LoVo (cell line): ENCODE measurements at regions not wholly inside any gene's neighbourhood (a gene's known extent, or its start where the extent isn't known, plus 50 kb on each side); places are given as distances from the start of the nearest gene placed in this dataset.
"Not testable (repeated sequence)": the region's sequence is repeated elsewhere in the genome, so short reads cannot be mapped to it uniquely, and the experiment has no call there.

ENCODE experiments used
- DNase-seq: peaks from one replicate; pipeline ENCODE4 v3.0.0-alpha.2; 2016; ENCODE audit warnings: low spot score

- DNase-seq, result no peak
Measured at GRCh38 chr3:109656225-109656624, 318.9 kb upstream of the DPPA4 start.

DNA sequence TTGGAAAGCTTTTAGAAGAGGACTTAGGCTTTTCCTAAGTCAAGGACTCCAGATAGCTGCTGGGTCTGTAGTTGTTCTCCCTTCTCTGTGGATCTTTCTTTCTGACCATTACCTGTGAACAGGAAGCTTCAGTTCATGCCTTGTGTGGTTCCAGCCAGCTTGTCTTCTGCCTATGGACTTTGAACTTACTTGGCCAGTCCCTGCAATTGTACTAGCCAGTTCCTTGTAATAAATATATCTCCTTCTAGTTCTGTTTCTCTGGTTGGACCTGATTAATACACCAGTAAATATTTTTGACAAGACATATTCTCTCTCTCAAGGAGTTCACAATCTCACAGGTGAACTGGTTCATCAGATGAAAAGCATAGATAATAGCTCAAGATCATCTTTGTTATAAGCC, 341.3 kb upstream of the DPPA4 start:
- DNase-seq, result no peak

GRCh38 chr3:109679664-109680063, 342.3 kb upstream of the DPPA4 start:
- no peak for DNase-seq

GRCh38 chr3:109683746-109684145, 346.4 kb upstream of the DPPA4 start:
- DNase-seq, result no peak

DNA sequence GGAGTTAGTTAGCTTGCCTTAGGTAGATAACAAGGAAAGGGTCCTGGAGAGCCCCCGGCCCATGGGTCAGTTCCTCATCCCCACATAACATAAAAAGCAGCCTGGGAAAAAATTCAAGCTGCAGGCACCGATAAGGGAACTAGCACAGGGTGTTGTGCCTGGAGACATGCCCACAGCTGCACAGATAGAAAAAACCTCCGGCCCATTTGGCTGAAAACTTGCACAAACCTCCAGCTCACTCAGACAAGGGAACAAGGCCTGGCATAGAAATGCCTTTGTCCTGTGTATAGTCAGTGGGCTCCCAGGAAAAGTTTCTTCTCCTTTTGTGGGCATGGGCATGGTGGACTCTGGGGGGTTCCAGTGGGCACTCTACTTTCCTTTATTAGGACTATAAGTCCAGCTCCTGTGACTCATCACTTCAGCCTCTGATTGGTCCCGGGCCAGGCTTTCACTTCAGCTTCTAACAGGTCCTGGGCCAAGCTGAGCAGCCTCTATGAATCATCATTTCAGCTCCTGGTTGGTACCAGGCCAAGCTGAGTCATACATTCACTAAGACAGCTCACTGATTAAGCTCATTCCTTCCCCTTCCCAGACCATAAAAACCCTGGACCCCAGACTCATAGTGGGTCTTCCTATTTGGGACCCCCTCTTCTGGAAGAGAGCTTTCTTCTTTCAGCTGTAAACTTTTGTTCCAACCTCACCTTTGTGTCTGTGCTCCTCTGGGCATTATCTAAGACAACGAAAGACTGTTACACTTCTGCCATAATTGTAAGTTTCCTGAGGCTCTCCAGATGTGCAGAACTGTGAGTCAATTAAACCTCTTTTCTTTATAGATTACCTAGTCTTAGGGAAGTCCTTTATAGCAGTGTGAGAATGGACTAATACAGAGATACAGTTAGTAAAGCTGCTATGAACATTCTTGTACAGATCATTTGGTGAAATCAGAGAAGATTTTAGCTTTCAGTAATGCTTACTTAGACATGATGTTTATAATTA, 348.0 kb upstream of the DPPA4 start:
- DNase-seq, result peak; percentile 71

DNA sequence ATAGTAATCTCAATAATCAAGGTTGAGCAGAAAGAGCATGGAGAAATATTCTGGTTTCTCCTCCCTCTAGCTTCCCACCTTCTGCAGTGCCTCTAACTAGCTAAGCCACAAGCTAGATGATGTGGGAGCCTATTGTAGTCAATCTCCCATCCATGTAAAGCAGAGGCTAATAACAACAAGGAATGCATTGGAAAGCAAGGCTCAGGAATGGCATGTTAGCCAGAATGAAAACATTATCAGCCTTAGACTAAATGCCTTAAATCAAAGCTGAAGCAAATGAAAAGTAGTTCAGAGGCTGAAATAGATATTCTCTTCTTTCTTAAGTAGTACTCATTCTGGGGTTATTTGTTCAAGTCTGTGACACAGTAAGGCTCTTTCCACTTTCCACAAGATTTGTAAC, 350.3 kb upstream of the DPPA4 start:
- no peak for DNase-seq

- no peak for DNase-seq
Measured at GRCh38 chr3:109696932-109697331, 359.6 kb upstream of the DPPA4 start.

- DNase-seq, result no peak
Measured at GRCh38 chr3:109702252-109702651, 364.9 kb upstream of the DPPA4 start.

DNA sequence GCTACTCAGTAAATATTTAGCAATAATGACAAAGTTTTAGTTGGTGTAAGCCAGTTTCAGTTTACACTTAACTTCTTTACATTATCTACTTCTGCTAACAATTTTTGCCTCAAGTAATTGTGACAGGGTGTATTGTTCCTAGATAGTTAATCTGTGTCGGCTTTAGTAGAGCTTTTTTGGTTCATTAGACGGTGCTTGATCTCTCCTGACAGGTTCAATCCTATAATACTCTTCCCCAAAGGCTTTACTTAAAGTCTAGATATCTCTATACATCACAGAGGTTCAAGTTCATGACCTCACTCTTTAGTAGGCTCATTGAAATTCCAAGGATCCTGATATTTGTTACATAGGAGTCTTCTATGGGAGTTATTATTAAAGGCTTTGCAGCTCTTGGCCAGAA, 365.6 kb upstream of the DPPA4 start:
- no peak for DNase-seq

GRCh38 chr3:109705133-109705532, 367.8 kb upstream of the DPPA4 start:
- not testable (repeated sequence) for DNase-seq

DNA sequence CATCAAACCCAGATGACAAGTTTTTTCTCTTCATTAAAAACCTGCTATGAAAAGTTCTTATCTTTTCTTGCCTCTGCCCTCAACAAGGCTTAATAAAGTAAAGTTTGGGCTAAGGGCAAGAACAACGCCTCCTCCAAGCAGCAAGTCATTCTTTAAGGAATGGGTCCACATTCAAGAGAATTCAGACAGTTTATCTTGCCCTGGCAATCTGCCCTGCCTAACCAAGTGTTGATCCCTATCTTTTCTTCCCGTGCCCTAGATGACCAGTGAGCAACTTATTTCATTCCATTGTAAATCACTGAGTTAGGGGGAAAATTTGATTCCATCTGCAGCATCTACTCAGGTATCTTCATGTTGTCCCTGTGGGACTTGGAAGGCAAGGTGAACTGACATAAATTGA, 370.3 kb upstream of the DPPA4 start:
- DNase-seq, result no peak

DNA sequence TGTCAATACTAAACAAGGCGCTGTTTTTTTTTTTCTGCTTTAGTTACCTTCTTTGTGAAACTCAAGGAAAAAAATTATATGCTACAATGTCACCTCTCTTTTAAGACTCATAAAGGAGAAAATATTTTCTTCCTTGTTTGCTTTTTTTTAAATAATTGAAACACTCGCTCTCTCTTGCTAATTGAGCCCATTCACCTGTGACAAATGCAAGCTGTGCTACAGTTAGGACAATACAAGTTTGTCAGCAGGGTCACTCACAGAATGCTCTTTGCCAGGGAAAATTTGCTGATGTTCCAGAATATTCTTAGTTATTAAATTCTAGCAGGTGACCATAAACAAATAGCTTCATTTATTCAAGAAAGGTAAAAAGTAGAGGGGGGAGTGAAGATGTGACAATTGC, 375.9 kb upstream of the DPPA4 start:
- no peak for DNase-seq

DNA sequence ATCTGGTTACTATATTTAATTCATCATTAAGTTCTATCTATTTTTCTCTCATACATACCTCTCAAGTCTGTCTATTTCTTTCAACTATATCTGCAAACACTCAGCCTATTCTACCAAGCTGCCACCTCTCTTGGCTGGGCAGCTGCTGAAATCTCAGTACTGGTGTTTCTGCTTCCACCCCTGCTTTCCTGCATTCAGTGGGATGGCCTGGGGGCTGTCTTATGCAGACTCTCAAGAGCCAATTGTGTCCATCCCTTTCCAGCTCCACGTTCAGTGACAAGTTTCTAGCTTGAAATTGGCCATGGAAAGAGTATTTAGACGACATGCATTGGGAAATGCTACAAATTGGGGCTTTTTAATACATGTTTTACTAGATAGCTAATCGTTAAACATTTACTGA, 378.4 kb upstream of the DPPA4 start:
- DNase-seq, result no peak

- no peak for DNase-seq
Measured at GRCh38 chr3:109718850-109719249, 381.5 kb upstream of the DPPA4 start.

GRCh38 chr3:109728861-109729494, 391.6 kb upstream of the DPPA4 start:
- no peak for DNase-seq

- DNase-seq, result peak; percentile 56
Measured at GRCh38 chr3:109731639-109732473, 394.5 kb upstream of the DPPA4 start.

GRCh38 chr3:109743981-109744380, 406.6 kb upstream of the DPPA4 start:
- DNase-seq, result no peak

GRCh38 chr3:109772520-109772919, 435.2 kb upstream of the DPPA4 start:
- DNase-seq, result peak; percentile 2

DNA sequence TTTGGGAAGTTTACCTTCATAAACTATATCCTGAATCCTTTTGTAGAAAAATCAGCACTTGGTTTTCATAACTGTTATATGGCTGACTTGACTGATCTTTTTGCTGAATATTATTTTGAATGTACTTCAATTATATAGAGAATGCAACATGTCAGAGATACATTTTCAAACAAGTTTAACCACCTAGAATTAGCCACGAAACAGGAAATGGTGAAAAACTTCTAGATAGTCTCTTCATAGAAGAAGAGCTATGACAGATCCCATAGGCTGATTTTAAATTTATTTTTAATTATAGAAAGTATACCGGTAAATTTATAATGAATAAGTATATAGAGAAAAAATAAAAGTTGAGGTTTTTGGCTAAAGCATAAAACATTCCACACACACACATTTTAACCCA, 436.8 kb upstream of the DPPA4 start:
- DNase-seq, result no peak

- DNase-seq, result no peak
Measured at GRCh38 chr3:109784285-109784684, 446.9 kb upstream of the DPPA4 start.

DNA sequence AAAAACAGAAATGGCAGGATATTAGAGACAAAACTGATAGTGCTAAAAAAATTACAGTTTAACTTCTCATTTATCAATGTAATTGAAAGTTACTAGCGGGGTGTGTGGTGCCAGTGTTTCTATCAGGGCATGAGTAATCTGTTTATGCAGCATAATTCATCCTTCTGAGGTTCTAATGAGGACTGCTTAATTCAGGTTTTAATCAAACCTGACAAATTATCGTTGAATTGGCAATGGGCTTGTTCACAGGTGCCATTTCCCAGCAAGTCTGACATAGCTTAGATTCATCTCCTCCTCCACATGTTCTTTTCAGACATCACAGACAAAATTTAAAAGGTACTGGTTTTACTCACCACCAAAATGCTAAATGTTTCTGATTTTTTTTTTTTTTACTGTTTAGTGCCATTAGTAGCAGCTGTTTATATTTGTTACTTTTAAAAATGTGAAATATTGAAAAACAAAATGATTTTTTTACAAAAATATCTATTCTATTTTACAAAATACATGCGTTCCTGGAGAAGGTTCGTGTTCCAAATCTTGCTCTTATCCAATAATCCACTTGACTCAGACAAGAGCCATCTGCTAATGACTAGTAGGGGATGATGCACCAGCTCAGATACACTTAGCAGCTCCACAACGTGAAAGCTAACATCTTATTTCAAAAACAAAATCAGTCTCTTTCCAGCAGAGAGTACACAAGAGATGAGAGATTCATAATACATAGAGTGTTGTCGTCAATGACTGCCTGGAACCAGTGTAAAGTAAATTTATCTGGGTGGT, 447.7 kb upstream of the DPPA4 start:
- no peak for DNase-seq

GRCh38 chr3:109803274-109803673, 465.9 kb upstream of the DPPA4 start:
- no peak for DNase-seq
